KG1 (cell line): ENCODE measurements at regions not wholly inside any gene's neighbourhood (a gene's known extent, or its start where the extent isn't known, plus 50 kb on each side); places are given as distances from the start of the nearest gene placed in this dataset.

ENCODE experiments used
- DNase-seq: peaks from one replicate; lab custom pipeline; 2025; lab: John Stamatoyannopoulos, UW

DNA sequence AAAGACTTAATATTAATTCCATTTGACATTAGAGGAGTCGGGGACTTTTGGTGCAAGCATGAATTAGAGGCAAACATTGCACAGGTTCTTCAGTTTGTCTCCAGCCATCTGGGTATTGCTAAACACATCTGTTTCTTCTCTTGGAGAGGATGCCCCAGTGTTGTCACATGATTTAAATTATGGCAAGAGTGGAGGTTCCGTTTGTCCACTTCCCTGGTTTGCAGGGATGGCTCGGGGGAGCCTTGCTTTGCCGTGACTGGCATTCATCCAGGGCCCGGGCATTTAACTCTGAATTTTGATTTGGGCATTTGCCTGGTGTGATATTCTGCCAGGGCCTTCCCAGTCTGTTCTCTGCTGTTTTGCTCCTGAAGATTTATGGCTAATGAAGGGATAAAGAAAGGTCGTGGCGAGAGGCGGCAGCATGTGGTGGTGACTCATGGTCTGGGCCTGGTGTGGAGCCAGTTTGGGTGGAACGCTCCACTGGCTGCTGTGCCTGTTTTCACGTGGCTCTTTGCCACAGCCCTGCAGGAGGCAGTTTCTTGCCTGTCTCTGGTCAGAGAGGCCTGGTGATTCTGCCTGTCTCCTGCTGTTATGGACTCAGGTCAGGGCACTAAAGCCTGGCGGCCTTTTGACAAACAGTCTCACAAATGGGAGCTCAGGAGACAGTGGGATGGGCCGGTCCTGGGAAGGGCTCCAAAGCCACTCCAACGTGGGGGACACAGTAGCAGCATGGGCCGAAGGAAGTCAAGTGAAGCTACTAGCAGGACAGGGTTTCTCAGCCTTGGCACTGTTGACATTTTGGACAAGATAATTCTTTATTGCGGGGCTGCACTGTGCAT is 99.4 kb upstream of the PGRMC2 start:
- no peak for DNase-seq

DNA sequence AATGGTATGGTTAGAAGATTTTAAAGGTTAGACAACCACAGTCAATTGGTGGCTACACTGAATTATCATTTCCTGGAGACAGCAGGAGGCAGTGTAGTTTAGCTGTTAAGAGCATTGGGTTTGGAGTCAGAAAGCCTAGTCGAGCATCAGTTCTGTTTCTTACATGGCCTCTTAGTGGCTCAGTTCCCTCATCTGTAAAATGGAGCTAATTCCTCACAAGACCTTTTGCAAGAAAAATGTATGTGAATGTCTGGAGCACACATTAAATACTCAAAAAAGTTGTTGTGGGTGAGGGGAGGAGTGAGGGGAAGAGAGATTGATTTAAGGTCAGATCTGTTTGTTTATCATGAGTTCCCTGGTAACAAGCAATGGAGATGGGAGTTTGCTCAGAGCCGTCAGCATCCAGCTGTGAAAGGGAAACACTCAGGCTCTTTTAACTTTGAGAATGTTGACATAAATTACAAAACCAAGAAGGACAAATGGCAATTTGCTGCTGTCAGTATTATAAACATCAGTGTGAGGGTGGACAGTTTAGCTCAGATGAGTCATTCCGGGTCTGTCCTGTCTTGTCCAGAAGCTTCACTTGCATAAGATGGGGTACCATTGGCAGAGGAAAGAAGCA is 98.2 kb upstream of the PGRMC2 start:
- no peak for DNase-seq

DNA sequence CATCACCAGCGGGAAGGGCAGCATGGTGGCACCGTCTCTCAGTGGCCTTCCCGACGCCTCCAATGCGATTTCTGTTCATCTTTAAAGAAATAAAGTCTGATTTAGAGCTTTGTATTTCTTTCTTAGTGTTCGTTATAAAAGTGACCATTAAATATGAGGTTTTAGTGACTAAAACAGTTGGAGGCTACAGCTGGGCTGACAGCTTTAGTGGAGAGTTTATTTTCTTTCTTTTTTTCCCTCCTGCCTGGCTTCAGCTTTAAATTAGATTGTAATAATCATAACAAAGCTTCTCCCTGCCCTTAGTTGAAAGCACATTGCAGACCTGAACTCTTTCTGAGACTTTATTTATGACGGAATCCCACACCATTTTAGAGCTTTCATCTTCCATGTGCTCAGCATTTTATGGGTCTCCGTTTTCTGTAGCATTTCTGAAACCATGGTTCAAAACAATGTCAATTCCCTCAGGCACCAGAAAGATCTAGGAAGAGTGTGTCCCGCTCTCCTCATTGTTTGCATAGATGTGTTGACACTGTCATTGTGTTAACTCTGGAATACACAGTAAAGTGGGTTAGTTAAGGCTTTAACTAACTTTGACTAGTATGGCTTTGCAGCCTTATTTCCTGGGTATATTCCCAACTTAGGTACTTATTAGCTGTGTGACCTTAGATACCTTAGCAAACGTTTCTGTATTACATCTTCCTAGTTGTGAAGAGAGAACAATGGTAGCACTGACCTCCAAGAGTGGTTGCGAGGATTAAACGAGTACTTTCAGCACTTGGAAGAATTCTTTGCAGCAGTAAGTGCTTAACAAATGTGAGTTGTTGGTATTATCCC is 97.4 kb upstream of the PGRMC2 start:
- DNase-seq: no peak

- no peak for DNase-seq
Observed at GRCh38 chr4:128384091-128384520, 96.5 kb upstream of the PGRMC2 start.

DNA sequence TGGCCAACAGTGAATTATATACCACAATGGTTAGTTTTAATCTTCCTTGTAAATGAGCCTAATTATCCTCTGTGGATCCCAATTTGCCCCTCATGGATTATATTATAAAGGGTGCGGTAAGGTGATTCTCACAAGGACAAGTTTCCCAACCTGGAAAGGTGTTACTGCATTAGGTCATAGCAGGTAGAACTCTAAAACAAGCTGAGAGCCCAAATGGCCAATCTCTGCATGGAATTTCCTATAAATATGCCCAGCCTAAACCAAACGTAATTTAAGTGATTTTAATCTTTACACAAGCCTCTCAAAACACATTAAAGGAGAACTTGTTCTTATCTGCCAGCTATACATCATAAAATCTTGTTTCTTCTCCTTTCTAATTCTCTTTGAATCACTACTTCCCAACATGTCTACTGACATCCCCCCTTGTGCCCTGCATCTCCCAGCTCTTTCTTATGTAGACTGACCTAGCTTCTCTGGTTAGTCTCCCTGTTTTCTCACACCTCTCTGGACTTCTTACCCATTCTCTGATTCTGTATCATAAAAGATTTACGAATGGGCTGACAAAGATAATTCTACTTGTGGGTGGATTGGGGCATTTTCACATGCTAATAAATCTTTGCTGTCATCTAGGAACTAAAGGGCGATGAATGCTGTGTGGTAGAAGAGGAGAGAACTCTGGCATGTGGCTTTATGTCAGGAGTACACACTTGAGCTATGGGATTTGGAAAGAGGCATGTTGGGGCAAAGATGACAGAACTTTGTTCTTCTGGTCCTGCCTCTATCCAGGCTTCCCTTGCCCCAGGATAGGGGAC is 94.3 kb upstream of the PGRMC2 start:
- no peak for DNase-seq

- DNase-seq: no peak
Observed at GRCh38 chr4:128380306-128380705, 92.7 kb upstream of the PGRMC2 start.

- no peak for DNase-seq
Observed at GRCh38 chr4:128379860-128380259, 92.2 kb upstream of the PGRMC2 start.

DNA sequence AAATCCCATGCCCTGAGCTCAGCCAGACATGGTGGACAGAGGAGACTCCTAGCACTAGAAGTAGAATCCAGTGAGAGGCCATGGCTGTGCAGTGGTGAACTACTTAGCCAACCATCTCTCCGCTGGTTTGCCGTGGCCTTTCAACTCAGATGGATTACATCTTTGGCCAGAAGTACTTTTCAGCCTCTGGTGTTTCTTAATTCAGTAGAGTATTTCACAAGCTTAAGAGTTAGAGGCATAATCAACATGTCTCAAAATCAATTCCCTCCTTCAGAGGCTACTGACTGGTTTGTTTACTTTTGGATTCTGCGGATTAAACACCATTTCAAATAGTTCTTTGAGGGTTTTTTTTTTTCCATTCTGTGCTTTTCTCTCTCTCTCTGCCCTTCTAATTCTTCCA is 91.1 kb upstream of the PGRMC2 start:
- DNase-seq: no peak

- no peak for DNase-seq
Observed at GRCh38 chr4:128376958-128377357, 89.3 kb upstream of the PGRMC2 start.

GRCh38 chr4:128376303-128376702 is 88.7 kb upstream of the PGRMC2 start:
- DNase-seq: no peak

DNA sequence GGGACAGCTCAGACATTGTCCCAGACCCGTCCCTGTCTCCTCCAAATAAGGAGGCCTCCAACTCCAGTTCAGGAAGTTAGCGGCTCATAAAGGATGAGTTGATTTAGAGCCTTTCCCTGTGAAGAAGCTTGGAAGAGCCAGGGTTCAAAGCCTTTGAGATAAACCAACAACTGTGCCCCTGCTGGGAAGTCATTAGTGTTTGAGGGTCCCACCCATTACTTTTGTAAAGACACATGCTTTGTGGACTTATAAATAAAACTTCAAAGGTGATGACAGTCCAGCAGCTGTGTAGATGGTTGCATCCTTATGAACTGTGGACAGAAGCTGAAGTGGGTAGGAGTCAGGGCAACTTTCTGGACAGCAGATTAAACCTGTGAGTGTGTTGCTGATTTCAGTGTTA is 86.0 kb upstream of the PGRMC2 start:
- DNase-seq: no peak

DNA sequence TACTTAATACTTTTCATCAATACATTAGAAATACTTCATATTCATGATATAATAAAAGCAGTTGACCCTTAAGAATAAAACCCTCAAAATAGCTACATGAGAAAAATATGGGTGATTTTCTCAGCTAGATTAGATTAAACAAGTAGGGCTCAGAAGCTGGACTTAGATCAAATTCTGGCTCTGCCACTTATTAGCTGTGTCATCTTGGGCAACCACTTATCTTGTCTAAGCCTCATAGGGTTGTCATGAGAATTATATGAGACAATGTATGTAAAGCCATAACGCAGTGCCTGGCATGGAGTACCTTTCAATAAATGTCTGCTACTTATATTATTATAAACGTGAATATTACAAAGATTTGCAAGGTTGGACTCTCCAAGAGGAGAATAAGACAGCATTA is 84.3 kb upstream of the PGRMC2 start:
- no peak for DNase-seq

- no peak for DNase-seq
Observed at GRCh38 chr4:128371001-128371777, 83.6 kb upstream of the PGRMC2 start.

DNA sequence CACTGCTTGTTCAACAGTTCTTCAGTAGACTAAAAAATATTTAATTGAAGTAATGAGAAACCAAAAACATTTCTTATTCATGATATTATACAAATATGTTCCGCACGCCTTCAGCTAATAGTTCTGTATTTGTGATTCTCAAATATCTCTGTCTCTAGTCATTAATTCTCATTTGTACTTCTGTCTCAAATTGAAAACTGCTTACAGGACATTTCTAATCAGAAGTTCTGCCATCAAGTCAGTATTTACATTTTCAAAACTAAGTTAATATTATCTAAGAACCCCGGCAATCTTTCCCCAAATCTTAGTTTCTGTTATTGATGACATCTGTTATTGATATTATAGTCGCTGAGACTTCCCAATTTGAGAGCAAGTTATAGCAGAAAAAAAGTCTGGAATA is 78.6 kb upstream of the PGRMC2 start:
- DNase-seq: no peak

- no peak for DNase-seq
Observed at GRCh38 chr4:128364565-128364964, 77.0 kb upstream of the PGRMC2 start.

- no peak for DNase-seq
Observed at GRCh38 chr4:128363966-128364365, 76.4 kb upstream of the PGRMC2 start.

GRCh38 chr4:128362760-128363159 is 75.1 kb upstream of the PGRMC2 start:
- no peak for DNase-seq

GRCh38 chr4:128359422-128359821 is 71.8 kb upstream of the PGRMC2 start:
- DNase-seq: no peak

DNA sequence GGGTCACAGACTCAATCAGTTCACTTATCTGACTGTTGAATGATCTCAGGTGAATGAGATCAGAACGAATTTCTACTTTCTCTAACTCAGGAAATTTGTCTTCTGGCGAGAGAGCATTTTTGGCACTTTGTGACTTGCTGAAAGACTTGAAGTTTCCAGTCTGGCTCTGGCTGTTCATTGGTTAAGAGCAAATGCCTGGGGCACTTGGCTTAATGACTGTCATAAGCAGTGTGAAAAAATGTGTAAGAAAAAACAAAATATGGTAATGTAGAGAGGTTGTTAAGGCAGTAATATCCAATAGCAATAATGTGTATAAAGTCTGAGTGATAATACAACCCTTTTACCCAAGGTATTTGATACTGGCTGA is 71.3 kb upstream of the PGRMC2 start:
- no peak for DNase-seq

GRCh38 chr4:128358231-128358912 is 70.8 kb upstream of the PGRMC2 start:
- DNase-seq: no peak

DNA sequence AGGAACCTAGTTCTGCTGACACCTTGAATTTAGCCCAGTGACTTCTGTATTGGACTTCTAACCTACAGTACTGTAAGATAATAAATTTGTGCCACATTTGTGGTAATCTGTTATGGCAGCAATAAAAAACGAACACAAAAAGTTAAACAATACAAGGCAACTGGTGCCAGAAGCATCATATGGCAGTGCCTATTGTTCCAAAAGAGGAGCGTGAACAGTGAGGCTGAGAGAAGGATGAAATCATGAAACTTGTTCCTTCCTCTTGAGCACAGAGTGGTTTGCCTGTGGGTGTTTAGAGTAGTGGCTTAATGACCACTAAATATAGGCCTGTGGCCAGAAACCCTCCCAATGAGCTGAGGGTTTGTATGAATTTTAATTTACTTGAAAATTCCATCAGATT is 69.7 kb upstream of the PGRMC2 start:
- DNase-seq: no peak
